Neural progenitor cell (in vitro differentiated cells): ENCODE measurements at regions not wholly inside any gene's neighbourhood (a gene's known extent, or its start where the extent isn't known, plus 50 kb on each side); places are given as distances from the start of the nearest gene placed in this dataset.

ENCODE experiments used
- CTCF ChIP-seq: fragments of 200-600 bp; sonication (generic); IDR thresholded peaks from 2 replicates; pipeline ENCODE4 v1.5.1; 2017; ENCODE audit warnings: antibody characterized with exemption, mild to moderate bottlenecking
- EZH2 ChIP-seq: fragments of 200-600 bp; sonication (generic); IDR thresholded peaks from 2 replicates; pipeline ENCODE4 v1.6.1; 2017; ENCODE audit warnings: antibody characterized with exemption, mild to moderate bottlenecking, moderate library complexity
- EZH2phosphoT487 ChIP-seq: fragments of 200-600 bp; sonication (generic); IDR thresholded peaks from 2 replicates; pipeline ENCODE4 v1.6.1; 2017; ENCODE audit warnings: antibody characterized with exemption

GRCh38 chr2:234395891-234396420 is 100.9 kb downstream of the ARL4C start:
- no peak for TF ChIP-seq CTCF
- no peak for TF ChIP-seq EZH2phosphoT487
- no peak for TF ChIP-seq EZH2
